IMR-90 (cell line): ENCODE measurements at regions not wholly inside any gene's neighbourhood (a gene's known extent, or its start where the extent isn't known, plus 50 kb on each side); places are given as distances from the start of the nearest gene placed in this dataset.

Source experiments
- ATAC-seq: fragments of 200-7000 bp; cut with Tn5 transposase; 2 replicates; pipeline ENCODE4 v1.9.1; 2020; ENCODE audit warnings: low read depth, mild to moderate bottlenecking, moderate library complexity
- BruUV-seq: library from RNA; stranded (reverse); fragments of 400-500 nt; replicated peaks from 2 replicates; lab custom pipeline; 2021; lab: Mats Ljungman, UMichigan
- CTCF ChIA-PET: fragments of 300-600 bp; formaldehyde crosslinking; extraction: SDS; loops from one replicate; lab custom pipeline; 2021; ENCODE audit warnings: antibody characterized with exemption; lab: Yijun Ruan, JAX
- POLR2A ChIA-PET: fragments of 300-600 bp; sonication (Branson Sonifier 250); formaldehyde crosslinking; loops from one replicate; lab custom pipeline; 2022; ENCODE audit warnings: antibody characterized with exemption; ENCODE audit not compliant: unreplicated experiment; lab: Charles Lee
- DNase-seq: peaks from one replicate; pipeline ENCODE4 v3.0.0; 2013
- H2AFZ ChIP-seq: replicated peaks from 2 replicates; pipeline ENCODE3; 2013; ENCODE audit warnings: low read length, mild to moderate bottlenecking; ENCODE audit not compliant: poor library complexity
- H2AK5ac ChIP-seq: 2 replicates; pipeline ENCODE4 v1.6.1; 2013; ENCODE audit warnings: low read depth, low read length, inconsistent platforms
- H2AK9ac ChIP-seq: replicated peaks from 2 replicates; pipeline ENCODE3; 2013; ENCODE audit warnings: mild to moderate bottlenecking, low read depth, low read length, moderate library complexity; ENCODE audit not compliant: poor library complexity
- H2BK120ac ChIP-seq: 2 replicates; pipeline ENCODE4 v1.6.1; 2013; ENCODE audit warnings: low read depth, low read length, inconsistent platforms
- H2BK15ac ChIP-seq: 3 replicates; pipeline ENCODE4 v1.6.1; 2013; ENCODE audit warnings: low read depth, low read length, inconsistent platforms
- H2BK20ac ChIP-seq: 2 replicates; pipeline ENCODE4 v1.6.1; 2013; ENCODE audit warnings: low read depth, mild to moderate bottlenecking, inconsistent platforms, low read length, moderate library complexity
- H2BK5ac ChIP-seq: 2 replicates; pipeline ENCODE4 v1.6.1; 2013; ENCODE audit warnings: mild to moderate bottlenecking, low read depth, low read length, inconsistent platforms; ENCODE audit not compliant: poor library complexity, severe bottlenecking
- H3K14ac ChIP-seq: replicated peaks from 2 replicates; pipeline ENCODE4 v1.6.1; 2013; ENCODE audit warnings: low read depth, low read length, inconsistent platforms
- H3K18ac ChIP-seq: 2 replicates; pipeline ENCODE4 v1.6.1; 2013; ENCODE audit warnings: low read depth, low read length, control low read depth
- H3K23ac ChIP-seq: 2 replicates; pipeline ENCODE4 v1.6.1; 2013; ENCODE audit warnings: low read depth, low read length, inconsistent platforms
- H3K27ac ChIP-seq: 2 replicates; pipeline ENCODE4 v1.5.1; 2013; ENCODE audit warnings: mild to moderate bottlenecking, control low read depth, low read length; ENCODE audit not compliant: insufficient read depth
- H3K27me3 ChIP-seq: 2 replicates; pipeline ENCODE4 v1.6.1; 2013; ENCODE audit warnings: low read length; ENCODE audit not compliant: control insufficient read depth, insufficient read depth
- H3K36me3 ChIP-seq: 2 replicates; pipeline ENCODE4 v1.6.1; 2013; ENCODE audit warnings: low read length, mixed read lengths; ENCODE audit not compliant: control insufficient read depth, insufficient read depth
- H3K4ac ChIP-seq: 2 replicates; pipeline ENCODE4 v1.6.1; 2013; ENCODE audit warnings: low read depth, low read length, inconsistent platforms
- H3K4me1 ChIP-seq: 2 replicates; pipeline ENCODE4 v1.6.1; 2013; ENCODE audit warnings: low read length, mixed read lengths; ENCODE audit not compliant: control insufficient read depth, insufficient read depth
- H3K4me2 ChIP-seq: 2 replicates; pipeline ENCODE4 v1.6.1; 2013; ENCODE audit warnings: low read depth, mild to moderate bottlenecking, control low read depth, low read length, moderate library complexity
- H3K4me3 ChIP-seq: 2 replicates; pipeline ENCODE4 v1.5.1; 2013; ENCODE audit warnings: low read depth, mild to moderate bottlenecking, control low read depth, low read length, moderate library complexity; ENCODE audit not compliant: insufficient read depth
- H3K56ac ChIP-seq: 2 replicates; pipeline ENCODE4 v1.6.1; 2013; ENCODE audit warnings: low read length, inconsistent platforms; ENCODE audit not compliant: insufficient read depth; ENCODE audit errors: extremely low read depth
- H3K79me1 ChIP-seq, 2 experiments: 2 replicates each; pipeline ENCODE4 v1.6.1; 2013; ENCODE audit warnings: low read length in 2 of 2, inconsistent platforms in 1 of 2, low read depth in 1 of 2
- H3K9ac ChIP-seq: 2 replicates; pipeline ENCODE4 v1.6.1; 2013; ENCODE audit warnings: low read depth, low read length, control low read depth
- H3K9me1 ChIP-seq: 2 replicates; pipeline ENCODE4 v1.6.1; 2013; ENCODE audit warnings: low read length, inconsistent platforms; ENCODE audit not compliant: insufficient read depth
- H3K9me3 ChIP-seq: 2 replicates; pipeline ENCODE4 v1.6.1; 2013; ENCODE audit warnings: low read length; ENCODE audit not compliant: control insufficient read depth, insufficient read depth
- H4K20me1 ChIP-seq: 2 replicates; pipeline ENCODE4 v1.6.1; 2013; ENCODE audit warnings: low read length, inconsistent platforms; ENCODE audit not compliant: insufficient read depth
- H4K5ac ChIP-seq: 2 replicates; pipeline ENCODE4 v1.6.1; 2013; ENCODE audit warnings: mild to moderate bottlenecking, low read depth, low read length, control low read depth
- H4K8ac ChIP-seq, 2 experiments: 2 replicates each; pipeline ENCODE4 v1.6.1; 2013; ENCODE audit warnings: low read depth in 2 of 2, low read length in 2 of 2, control low read depth in 1 of 2, inconsistent platforms in 1 of 2
- H4K91ac ChIP-seq: 2 replicates; pipeline ENCODE4 v1.6.1; 2013; ENCODE audit warnings: low read depth, low read length, inconsistent platforms; ENCODE audit not compliant: insufficient read depth
- BHLHE40 ChIP-seq: fragments of 150-350 bp; IDR thresholded peaks from 2 replicates; pipeline ENCODE4 v1.6.1; 2016; ENCODE audit warnings: mild to moderate bottlenecking, low read depth, low read length
- CEBPB ChIP-seq: IDR thresholded peaks from 2 replicates; pipeline ENCODE4 v1.6.1; 2012; ENCODE audit warnings: low read depth, low read length, improper control_type of control experiment
- CHD1 ChIP-seq: IDR thresholded peaks from 2 replicates; pipeline ENCODE4 v1.6.1; 2012; ENCODE audit warnings: low read depth, low read length, improper control_type of control experiment
- FOS ChIP-seq: fragments of 150-350 bp; IDR thresholded peaks from 2 replicates; pipeline ENCODE4 v1.6.1; 2016; ENCODE audit warnings: low read depth, low read length
- MAFK ChIP-seq: IDR thresholded peaks from 2 replicates; pipeline ENCODE4 v1.6.1; 2012; ENCODE audit warnings: low read depth, low read length, improper control_type of control experiment
- MAZ ChIP-seq: IDR thresholded peaks from 2 replicates; pipeline ENCODE4 v1.6.1; 2012; ENCODE audit warnings: low read depth, mild to moderate bottlenecking, low read length, improper control_type of control experiment, moderate library complexity, borderline replicate concordance
- MXI1 ChIP-seq: IDR thresholded peaks from 2 replicates; pipeline ENCODE4 v1.6.1; 2012; ENCODE audit warnings: low read depth, mild to moderate bottlenecking, low read length, moderate library complexity, borderline replicate concordance
- NFE2L2 ChIP-seq: fragments of 150-350 bp; IDR thresholded peaks from 2 replicates; pipeline ENCODE4 v1.6.1; 2016; ENCODE audit warnings: low read depth, mild to moderate bottlenecking, low read length
- POLR2A ChIP-seq: IDR thresholded peaks from 2 replicates; pipeline ENCODE4 v1.6.1; 2012; ENCODE audit warnings: mild to moderate bottlenecking, low read depth, low read length
- RAD21 ChIP-seq: IDR thresholded peaks from 2 replicates; pipeline ENCODE4 v1.6.1; 2012; ENCODE audit warnings: low read length, improper control_type of control experiment
- RCOR1 ChIP-seq: IDR thresholded peaks from 2 replicates; pipeline ENCODE4 v1.6.1; 2012; ENCODE audit warnings: mild to moderate bottlenecking, low read length, improper control_type of control experiment; ENCODE audit not compliant: insufficient replicate concordance
- RFX5 ChIP-seq: IDR thresholded peaks from 2 replicates; pipeline ENCODE4 v1.8.0; 2012; ENCODE audit warnings: low read depth, mild to moderate bottlenecking, low read length, moderate library complexity
- SMC3 ChIP-seq: fragments of 150-350 bp; IDR thresholded peaks from 2 replicates; pipeline ENCODE4 v1.6.1; 2016; ENCODE audit warnings: low read depth, mild to moderate bottlenecking, antibody characterized with exemption, low read length, moderate library complexity
- dilution Hi-C: fragments of 300-500 bp; cut with HindIII; formaldehyde crosslinking; loops from one replicate; pipeline ENCODE4 v1.14.3; 2018; ENCODE audit warnings: low sequenced_read_pairs; ENCODE audit not compliant: unreplicated experiment
- in situ Hi-C: fragments of 300-500 bp; cut with MboI; formaldehyde crosslinking; loops from 3 replicates; pipeline ENCODE4 v1.14.3; 2019; ENCODE audit warnings: low sequenced_read_pairs, inconsistent platforms, mixed read lengths
- intact Hi-C: fragments of 100-400 bp; cut with micrococcal nuclease; formaldehyde crosslinking; loops from 2 replicates; pipeline ENCODE4 v1.10.0; 2022
- TF ChIP-seq, protein P1 (sequence below): fragments of 150-350 bp; IDR thresholded peaks from 2 replicates; pipeline ENCODE4 v1.6.1; 2016; ENCODE audit warnings: low read depth, mild to moderate bottlenecking, low read length, moderate library complexity, borderline replicate concordance
- TF ChIP-seq, protein P2 (sequence below): conservative IDR thresholded peaks from 2 replicates; pipeline ENCODE4 v1.5.1; 2012; ENCODE audit warnings: mild to moderate bottlenecking, low read depth, low read length, improper control_type of control experiment

DNA sequence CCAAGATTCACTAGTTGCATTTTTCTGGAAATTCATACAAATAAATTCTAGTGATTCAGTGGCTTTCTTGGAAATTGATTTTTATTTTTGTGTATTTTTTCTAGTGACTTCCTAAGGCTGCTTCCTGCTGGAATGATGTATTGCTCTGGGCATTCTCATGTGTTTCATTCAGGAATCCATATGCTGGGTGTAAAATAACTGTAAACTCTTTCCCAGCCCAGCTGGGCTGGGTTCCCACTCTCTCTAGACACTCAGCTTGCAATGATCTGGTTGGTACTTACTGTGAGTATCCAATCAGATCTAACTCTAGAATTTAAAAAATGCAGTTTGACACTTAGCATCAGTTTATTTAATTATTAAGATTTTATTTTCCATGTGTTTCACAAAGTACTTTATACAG is 882.2 kb downstream of the STIM2 start:
- no peak overlapping the region for H3K18ac ChIP-seq
- no peak overlapping the region for H4K91ac ChIP-seq
- H4K8ac ChIP-seq: no peak overlapping the region
- H2BK15ac ChIP-seq: no peak overlapping the region
- no peak overlapping the region for H3K14ac ChIP-seq
- ATAC-seq (no peak), DNase-seq (no peak)
- ChIA-PET POLR2A (no interaction called here), CTCF (no interaction called here)
- in situ Hi-C loops: no loop called here
- TF ChIP-seq MXI1 (no peak), RFX5 (no peak), RCOR1 (no peak), MAZ (no peak), NFE2L2 (no peak), FOS (no peak), CEBPB (no peak), CHD1 (no peak), RAD21 (no peak), SMC3 (no peak), MAFK (no peak), POLR2A (no peak), BHLHE40 (no peak)
- TF ChIP-seq, protein P1, sequence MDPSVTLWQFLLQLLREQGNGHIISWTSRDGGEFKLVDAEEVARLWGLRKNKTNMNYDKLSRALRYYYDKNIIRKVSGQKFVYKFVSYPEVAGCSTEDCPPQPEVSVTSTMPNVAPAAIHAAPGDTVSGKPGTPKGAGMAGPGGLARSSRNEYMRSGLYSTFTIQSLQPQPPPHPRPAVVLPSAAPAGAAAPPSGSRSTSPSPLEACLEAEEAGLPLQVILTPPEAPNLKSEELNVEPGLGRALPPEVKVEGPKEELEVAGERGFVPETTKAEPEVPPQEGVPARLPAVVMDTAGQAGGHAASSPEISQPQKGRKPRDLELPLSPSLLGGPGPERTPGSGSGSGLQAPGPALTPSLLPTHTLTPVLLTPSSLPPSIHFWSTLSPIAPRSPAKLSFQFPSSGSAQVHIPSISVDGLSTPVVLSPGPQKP: no peak
- TF ChIP-seq, protein P2, sequence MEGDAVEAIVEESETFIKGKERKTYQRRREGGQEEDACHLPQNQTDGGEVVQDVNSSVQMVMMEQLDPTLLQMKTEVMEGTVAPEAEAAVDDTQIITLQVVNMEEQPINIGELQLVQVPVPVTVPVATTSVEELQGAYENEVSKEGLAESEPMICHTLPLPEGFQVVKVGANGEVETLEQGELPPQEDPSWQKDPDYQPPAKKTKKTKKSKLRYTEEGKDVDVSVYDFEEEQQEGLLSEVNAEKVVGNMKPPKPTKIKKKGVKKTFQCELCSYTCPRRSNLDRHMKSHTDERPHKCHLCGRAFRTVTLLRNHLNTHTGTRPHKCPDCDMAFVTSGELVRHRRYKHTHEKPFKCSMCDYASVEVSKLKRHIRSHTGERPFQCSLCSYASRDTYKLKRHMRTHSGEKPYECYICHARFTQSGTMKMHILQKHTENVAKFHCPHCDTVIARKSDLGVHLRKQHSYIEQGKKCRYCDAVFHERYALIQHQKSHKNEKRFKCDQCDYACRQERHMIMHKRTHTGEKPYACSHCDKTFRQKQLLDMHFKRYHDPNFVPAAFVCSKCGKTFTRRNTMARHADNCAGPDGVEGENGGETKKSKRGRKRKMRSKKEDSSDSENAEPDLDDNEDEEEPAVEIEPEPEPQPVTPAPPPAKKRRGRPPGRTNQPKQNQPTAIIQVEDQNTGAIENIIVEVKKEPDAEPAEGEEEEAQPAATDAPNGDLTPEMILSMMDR: no peak
- no peak overlapping the region for H3K56ac ChIP-seq
- no peaks in the 10 kb centered on the region for H3K9me3 ChIP-seq
- H3K27ac ChIP-seq: no peak overlapping the region
- H4K20me1 ChIP-seq: no peaks in the 10 kb centered on the region
- no peak overlapping the region for H2BK5ac ChIP-seq
- no peaks in the 10 kb centered on the region for H3K27me3 ChIP-seq
- no peak overlapping the region for H2AFZ ChIP-seq
- H3K9me1 ChIP-seq: no peaks in the 10 kb centered on the region
- no peak overlapping the region for H3K23ac ChIP-seq
- intact Hi-C loops: no loop called here
- H4K5ac ChIP-seq: no peak overlapping the region
- H2BK20ac ChIP-seq: no peak overlapping the region
- H3K36me3 ChIP-seq: no peaks in the 10 kb centered on the region
- no peak overlapping the region for H3K4me3 ChIP-seq
- H3K4ac ChIP-seq: no peak overlapping the region
- H2AK9ac ChIP-seq: no peak overlapping the region
- no peak overlapping the region for H3K9ac ChIP-seq
- no peak overlapping the region for H2BK120ac ChIP-seq
- no TSS peak for BruUV-seq
- no peak overlapping the region for H3K4me2 ChIP-seq
- no peaks in the 10 kb centered on the region for H3K79me1 ChIP-seq
- dilution Hi-C loops: no loop called here
- H3K4me1 ChIP-seq: no peaks in the 10 kb centered on the region
- no peak overlapping the region for H2AK5ac ChIP-seq
